GM18858 (cell line): ENCODE measurements at regions not wholly inside any gene's neighbourhood (a gene's known extent, or its start where the extent isn't known, plus 50 kb on each side); places are given as distances from the start of the nearest gene placed in this dataset.

ENCODE experiments used
- ATAC-seq: cut with Tn5 transposase; IDR thresholded peaks from one replicate; pipeline ENCODE4 v1.9.1; 2021; ENCODE audit not compliant: unreplicated experiment

- no peak for ATAC-seq
Measured at GRCh38 chr1:191943684-191944083, 214.6 kb upstream of the RGS18 start.

- no peak for ATAC-seq
Measured at GRCh38 chr1:191953526-191953925, 204.7 kb upstream of the RGS18 start.

- ATAC-seq = no peak
Measured at GRCh38 chr1:191959856-191960255, 198.4 kb upstream of the RGS18 start.

- ATAC-seq = no peak
Measured at GRCh38 chr1:191963286-191963685, 195.0 kb upstream of the RGS18 start.

GRCh38 chr1:191963781-191964455 is 194.3 kb upstream of the RGS18 start:
- no peak for ATAC-seq

GRCh38 chr1:191969290-191969689 is 189.0 kb upstream of the RGS18 start:
- no peak for ATAC-seq

- no peak for ATAC-seq
Measured at GRCh38 chr1:191970116-191970515, 188.1 kb upstream of the RGS18 start.

- ATAC-seq = no peak
Measured at GRCh38 chr1:191971447-191971846, 186.8 kb upstream of the RGS18 start.

GRCh38 chr1:191974004-191974403 is 184.3 kb upstream of the RGS18 start:
- no peak for ATAC-seq

GRCh38 chr1:191977874-191978506 is 180.3 kb upstream of the RGS18 start:
- ATAC-seq = no peak

- ATAC-seq = no peak
Measured at GRCh38 chr1:191984856-191985255, 173.4 kb upstream of the RGS18 start.

GRCh38 chr1:191992118-191992517 is 166.1 kb upstream of the RGS18 start:
- no peak for ATAC-seq

- no peak for ATAC-seq
Measured at GRCh38 chr1:191993549-191993948, 164.7 kb upstream of the RGS18 start.

GRCh38 chr1:192002063-192002462 is 156.2 kb upstream of the RGS18 start:
- no peak for ATAC-seq

- ATAC-seq = no peak
Measured at GRCh38 chr1:192003295-192004077, 154.8 kb upstream of the RGS18 start.

GRCh38 chr1:192005976-192006375 is 152.3 kb upstream of the RGS18 start:
- ATAC-seq = no peak

- no peak for ATAC-seq
Measured at GRCh38 chr1:192008281-192008825, 149.9 kb upstream of the RGS18 start.

- no peak for ATAC-seq
Measured at GRCh38 chr1:192010406-192010805, 147.9 kb upstream of the RGS18 start.

GRCh38 chr1:192011525-192011924 is 146.7 kb upstream of the RGS18 start:
- ATAC-seq = no peak

- ATAC-seq = no peak
Measured at GRCh38 chr1:192022827-192023226, 135.4 kb upstream of the RGS18 start.

GRCh38 chr1:192024881-192025280 is 133.4 kb upstream of the RGS18 start:
- no peak for ATAC-seq

GRCh38 chr1:192038567-192038966 is 119.7 kb upstream of the RGS18 start:
- no peak for ATAC-seq
